H1 (cell line): ENCODE measurements at regions not wholly inside any gene's neighbourhood (a gene's known extent, or its start where the extent isn't known, plus 50 kb on each side); places are given as distances from the start of the nearest gene placed in this dataset.

Source experiments
- MAX ChIP-seq: IDR thresholded peaks from 2 replicates; pipeline ENCODE4 v1.6.1; 2012; ENCODE audit warnings: inconsistent platforms
- TAF1 ChIP-seq: IDR thresholded peaks from 2 replicates; pipeline ENCODE4 v1.6.1; 2011; ENCODE audit warnings: mild to moderate bottlenecking, low read depth, low read length

- TF ChIP-seq TAF1 = no peak
- no peak for TF ChIP-seq MAX
- TF ChIP-seq, all 59 proteins: peak for 0
These were observed 221.9 kb upstream of the ZBTB20 start (continued) for GRCh38 chr3:115369021-115369420.
